HT-29 (cell line): ENCODE measurements at regions not wholly inside any gene's neighbourhood (a gene's known extent, or its start where the extent isn't known, plus 50 kb on each side); places are given as distances from the start of the nearest gene placed in this dataset.

ENCODE experiments used
- DNase-seq: peaks from one replicate; pipeline ENCODE4 v3.0.0-alpha.2; 2015; ENCODE audit warnings: low spot score

DNA sequence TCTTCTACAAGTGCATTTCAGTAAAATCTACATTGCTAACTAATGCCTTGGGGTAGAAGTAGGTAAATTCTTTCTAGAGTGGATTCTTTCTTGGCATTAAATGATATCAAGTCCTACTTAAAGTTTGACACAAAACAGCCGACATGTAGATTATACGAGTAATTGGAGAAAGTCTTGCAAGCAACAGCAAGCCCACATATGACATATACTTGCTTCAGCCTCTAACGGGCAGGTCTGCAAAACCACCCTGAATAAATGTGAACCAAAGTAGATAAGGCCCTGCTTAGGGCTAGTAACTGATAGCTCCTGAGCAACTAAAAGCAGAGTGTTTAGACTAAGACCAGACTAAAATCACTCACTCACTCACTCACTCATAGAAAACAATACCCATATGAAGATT is 203.2 kb downstream of the LTN1 start:
- no peak for DNase-seq

DNA sequence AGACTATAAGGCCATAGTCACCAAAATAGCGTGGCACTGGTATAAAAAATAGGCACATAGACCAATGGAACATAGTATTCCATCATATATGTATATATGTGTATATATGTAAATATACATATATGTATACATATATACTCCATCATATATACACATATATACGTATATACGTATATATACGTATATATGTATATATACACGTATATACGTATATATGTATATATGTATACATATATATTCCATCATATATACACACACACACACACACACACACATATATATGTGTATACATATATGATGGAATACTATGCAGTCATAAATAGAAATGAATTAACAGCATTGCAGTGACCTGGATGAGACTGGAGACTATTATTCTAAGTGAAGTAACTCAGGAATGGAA is 204.6 kb downstream of the LTN1 start:
- DNase-seq: no peak

DNA sequence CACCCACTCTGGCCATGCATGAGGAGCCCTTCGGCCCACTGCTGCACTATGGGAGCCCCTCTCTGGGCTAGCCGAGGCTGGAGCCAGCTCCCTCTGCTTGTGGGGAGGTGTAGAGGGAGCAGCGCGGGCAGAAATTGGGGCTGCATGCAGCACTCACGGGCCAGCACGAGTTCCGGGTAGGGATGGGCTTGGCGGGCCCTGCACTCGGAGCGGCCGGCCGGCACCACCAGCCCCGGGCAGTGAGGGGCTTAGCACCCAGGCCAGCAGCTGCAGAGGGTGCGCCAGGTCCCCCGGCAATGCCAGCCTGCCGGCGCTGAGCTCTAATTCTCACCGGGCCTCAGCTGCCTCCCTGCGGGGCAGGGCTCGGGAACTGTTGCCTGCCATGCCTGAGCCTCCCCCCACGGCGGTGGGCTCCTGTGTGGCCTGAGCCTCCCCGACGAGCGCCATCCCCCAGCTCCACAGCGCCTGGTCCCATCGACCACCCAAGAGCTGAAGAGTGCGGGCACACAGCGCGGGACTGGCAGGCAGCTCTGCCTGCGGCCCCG is 209.0 kb downstream of the LTN1 start:
- no peak for DNase-seq

DNA sequence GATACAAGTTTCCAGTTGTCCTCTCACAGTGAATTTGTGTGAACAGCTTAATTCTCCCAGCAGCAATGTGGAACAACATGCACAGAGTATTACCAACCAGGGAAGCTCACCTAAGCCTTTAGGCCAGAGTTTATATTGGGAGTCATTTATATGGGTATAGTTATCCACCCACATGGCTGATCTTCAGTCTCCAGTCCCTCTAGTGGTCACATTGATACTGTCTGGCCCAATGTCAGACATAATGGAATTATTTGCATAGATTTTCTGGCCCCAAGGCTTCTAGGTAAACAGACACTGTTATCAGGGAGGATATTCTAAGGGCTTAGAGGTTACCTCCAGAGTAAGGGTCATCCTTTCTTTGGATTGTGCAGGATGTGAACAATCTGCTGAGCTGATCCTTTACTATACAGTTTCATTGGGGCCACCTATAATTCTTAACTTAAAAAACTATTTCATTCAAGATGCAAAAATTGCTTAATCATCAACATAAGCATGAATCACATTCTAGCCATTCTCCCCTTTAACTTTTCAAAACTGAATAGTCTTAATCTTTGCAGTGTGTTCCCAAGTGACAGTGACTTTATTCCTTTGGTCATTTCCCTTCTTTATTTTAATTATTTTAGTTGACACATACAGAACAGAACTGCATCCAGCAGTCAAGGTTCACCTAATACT is 210.9 kb downstream of the LTN1 start:
- peak; percentile 37 for DNase-seq

DNA sequence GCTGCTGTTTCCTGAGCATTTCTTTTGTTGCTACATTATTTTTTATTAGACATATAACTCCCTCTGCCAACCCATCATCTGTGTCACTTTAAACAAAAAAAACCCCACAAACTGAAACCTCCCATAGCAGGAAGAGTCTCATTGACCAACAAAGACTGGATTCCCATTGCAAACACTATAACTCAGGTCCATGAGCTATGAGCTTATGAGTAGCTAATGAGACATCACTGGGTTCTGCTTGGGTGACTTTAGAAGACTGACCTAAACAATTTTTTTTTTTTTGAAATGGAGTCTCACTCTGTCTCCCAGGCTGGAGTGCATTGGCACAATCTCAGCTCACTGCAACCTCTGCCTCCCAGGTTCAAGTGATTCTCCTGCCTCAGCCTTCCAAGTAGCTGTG is 212.8 kb downstream of the LTN1 start:
- DNase-seq: no peak

DNA sequence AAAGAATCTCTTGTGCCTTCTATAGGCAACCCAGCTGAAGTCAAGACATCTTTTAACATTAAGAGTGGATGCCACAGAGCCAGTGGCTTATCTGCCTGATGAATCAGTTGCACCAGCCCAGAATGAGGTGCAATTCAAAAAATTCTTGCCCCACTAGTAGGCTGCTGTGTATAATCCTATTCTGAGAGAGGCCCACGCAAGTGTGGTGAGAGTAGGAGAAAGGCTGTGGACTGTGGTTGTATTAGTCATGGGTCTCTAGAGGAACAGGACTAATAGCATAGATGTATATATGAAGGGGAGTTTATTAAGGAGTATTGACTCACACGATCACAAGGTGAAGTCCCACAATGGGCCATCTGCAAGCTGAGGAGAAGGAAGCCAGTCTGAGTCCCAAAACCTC is 216.4 kb downstream of the LTN1 start:
- DNase-seq: no peak

DNA sequence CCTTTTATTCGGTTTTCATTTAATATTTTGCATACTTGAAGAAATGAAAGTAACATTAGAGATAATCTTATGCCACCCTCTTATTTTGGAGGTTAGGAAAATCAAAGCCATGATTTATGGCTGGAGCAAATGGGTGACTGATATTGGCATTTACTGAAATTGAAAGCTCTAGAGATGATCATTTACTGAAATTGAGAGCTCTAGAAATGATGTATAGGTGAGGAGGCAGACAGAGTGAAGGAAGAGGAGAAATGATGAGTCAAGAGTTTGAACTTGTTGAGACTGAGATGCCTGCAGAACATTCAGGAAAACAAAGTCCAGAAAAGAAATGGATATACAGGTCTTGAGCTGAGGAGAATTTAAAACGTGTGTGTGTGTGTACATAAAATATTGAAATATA is 217.6 kb downstream of the LTN1 start:
- no peak for DNase-seq

DNA sequence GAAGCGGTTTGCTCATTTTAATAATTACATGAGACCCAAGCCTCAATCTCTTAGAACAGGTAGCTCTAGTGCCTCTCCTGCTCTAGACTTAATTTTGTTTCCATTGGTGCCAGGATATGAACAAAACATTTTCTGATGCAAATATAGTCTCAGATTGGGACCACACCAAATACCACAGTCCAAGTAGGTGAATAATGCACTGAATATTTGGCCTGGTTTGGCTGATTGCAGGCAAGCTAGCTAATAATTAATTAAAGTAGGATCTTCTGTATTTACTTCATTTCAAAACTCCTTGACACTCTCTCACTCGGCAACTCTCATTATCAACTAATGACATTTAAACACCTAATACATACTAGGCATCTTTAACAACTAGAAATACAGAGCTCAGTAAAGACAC is 219.6 kb downstream of the LTN1 start:
- DNase-seq: no peak

DNA sequence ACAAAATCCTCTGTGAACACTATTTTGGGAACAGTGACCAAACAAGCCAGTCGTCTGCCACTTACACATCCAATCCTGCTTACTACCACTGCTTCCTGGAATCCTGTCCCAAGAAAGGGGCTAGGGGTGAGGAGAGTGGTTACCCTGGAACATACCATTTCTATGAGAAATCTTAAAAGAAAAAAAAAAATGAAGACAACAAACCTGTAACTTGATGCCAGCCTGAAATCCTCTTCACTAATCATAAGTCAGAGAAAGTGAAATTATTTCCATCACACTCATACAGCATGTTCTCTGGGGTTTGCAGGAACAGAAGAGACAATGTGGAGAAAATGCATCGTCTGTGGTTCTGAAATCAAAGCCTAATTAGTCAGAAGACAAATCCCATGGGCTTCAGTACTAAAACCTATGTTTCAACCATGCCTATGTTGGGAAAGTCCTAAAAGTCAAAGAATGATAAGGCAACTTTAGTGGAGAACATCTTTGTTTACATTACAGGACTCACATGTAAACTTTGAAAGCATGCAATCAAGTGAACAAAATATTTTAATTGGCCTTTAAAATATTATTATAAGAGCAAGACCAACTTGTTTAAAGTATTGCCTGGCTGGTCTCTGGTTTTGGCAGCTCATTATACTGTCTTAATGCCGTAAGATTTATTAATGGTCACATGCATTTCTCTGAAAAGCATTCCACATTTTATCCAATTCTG is 220.7 kb downstream of the LTN1 start:
- DNase-seq: no peak

DNA sequence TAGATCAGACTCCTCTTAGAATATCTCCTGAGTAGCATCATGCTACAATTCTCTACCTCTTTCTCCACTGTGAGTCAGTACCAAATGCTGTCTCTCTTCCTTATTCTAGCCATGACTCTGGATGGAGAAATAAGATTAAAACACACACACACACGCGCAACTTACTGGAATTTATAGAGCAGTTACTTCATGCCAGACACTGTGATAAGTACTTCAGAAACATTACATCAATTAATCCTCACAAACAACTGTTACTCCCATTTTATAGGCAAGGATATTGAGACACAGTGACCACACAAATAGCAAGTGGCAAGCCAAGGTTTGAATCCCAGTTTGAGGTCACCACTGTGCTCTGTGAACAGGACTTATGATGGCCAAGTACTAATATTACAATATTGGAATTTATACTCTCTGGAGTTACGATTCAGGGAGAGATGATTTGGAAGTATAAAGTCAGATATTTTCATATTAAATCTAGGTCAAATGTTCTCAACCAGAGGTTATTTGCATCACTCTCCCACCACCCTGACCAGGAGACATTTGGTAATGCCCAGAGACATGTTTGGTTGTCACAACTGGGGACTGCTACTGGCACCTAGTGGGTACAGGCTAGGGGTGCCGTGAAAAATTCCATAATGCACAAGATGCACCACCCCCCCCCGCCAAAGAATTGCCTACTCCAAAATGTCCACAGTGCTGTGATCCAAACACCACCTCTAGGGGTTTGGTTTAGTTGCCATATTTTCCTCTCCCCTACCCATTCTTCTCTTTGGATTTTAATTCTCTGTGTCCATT is 221.6 kb downstream of the LTN1 start:
- no peak for DNase-seq

DNA sequence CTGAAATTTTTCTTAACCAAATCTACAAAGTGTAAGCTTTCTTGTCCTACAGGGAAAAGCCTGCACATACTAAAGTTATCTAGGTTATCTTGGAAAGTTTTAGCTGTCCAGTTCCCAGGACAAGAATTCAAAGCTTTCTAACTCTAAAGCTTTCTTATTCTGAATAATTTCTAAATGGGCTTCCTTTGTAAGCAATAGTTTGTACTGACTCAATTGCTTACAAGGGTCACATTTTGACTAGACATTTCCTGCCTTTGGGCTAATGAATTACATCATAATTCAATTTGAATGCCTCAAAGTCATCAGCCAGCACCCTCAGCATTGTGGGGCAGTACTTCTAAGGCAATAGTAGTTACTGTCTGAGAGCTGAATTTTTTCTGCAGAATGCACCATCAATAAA is 223.0 kb downstream of the LTN1 start:
- DNase-seq: no peak

DNA sequence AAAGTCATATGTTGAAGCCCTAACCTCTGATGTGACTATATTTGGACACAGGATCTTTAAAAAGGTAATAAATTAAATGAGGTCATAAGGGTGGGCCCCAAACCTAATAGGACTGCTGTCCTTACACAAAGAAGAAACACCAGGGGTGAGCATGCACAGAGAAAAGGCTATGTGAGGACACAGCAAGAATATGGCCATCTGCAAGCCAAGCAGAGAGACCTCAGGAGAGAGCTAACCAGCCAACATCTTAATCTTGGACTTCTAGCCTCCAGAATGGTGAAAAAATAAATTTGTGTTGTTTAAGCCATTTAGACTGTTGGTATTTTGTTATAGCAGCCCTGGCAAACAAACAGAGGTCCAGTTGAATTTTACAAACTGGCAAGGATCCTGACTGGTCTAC is 223.9 kb downstream of the LTN1 start:
- DNase-seq: no peak

DNA sequence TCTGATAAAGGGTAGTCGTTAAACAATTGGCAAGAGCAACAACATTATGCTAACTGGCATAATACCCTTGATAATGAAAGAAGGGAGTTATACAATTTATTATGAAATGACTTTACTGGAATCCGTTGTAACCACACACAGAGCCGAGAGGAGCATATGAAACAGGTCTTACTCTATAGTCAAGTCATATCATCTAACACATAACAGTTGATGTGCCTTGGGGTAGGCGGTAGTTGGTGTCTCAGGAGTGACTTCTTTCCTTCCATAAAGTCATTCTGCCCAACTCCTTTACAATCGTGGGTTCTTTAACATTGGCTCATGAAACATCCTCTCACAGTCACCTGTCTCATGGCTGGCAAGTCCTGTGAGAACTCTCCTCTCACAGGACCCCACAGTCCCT is 225.2 kb downstream of the LTN1 start:
- no peak for DNase-seq

DNA sequence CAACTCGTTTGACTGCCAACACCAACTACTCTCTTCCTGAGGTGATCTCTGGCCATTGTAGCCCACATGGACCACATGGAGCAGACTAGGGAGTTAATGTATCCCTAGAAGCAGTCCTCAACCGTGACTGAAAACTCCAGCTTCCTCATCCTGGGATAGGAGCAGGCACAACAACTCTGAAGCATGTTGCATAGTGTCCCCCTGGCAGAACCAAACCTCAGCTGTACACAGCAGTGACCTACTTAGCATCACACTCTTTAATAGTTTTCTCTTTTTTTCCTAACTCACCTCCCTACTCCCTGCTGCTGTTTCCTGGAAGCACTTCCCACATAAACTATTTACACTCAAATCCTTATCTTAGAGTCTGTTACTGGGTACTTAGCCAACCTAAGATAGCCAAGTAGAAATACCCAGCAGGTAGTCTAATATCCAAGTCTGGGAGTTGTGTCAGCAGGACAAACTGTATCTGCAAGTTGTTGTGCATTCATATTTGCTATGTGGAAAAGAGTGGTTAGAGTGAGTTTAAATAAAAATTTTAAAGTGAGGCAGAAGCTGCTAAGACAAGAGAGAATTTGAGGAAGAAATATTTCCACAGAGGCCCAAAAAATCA is 228.8 kb downstream of the LTN1 start:
- DNase-seq: no peak

DNA sequence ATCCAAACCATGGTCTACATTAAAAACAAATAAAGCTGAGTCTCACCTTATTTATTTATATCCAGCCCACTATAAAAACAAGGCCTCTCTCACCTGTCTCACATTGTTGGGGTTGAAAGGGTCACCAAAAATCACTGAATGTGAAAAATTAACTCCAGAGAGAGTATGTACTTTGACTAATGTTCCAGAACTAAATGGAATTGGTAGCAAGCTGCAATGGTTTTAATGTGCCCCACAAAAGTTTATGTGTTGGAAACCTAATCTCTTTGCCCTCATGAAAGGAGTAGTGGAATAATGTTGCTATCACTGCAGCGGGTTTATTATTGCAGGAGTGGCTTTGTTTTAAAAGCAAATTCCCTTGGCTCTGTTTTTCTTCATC is 230.3 kb downstream of the LTN1 start:
- no peak for DNase-seq

DNA sequence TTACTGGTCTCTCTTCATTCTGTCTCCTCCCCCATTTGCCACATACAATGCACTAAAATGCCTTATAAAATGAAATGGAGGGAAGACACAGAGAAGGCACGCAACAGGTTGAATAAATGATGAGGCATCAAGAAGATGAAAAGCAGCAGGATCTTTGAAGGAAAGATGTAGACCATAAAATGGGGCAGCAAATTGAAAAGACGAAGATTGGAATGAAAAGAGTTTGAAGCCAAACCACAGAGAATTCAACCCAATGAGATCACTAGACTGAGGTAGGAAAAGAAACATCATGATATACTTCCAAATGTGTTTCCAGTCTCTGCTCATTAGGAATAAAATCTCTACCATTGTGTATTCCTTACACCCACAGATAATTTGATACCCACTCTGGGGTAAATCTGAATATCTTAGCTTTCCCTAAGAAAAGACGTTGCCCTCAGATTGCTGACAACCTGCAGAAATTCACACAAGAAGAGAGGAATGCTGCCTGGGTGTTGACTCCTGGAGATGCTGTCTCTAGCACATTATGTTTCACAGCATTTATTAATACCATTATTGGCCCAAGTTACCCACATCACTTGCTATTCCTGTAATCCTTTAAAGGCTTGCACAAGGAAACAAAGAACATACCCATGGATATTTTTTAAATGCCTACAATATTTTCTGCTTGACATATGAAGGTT is 230.9 kb downstream of the LTN1 start:
- no peak for DNase-seq

DNA sequence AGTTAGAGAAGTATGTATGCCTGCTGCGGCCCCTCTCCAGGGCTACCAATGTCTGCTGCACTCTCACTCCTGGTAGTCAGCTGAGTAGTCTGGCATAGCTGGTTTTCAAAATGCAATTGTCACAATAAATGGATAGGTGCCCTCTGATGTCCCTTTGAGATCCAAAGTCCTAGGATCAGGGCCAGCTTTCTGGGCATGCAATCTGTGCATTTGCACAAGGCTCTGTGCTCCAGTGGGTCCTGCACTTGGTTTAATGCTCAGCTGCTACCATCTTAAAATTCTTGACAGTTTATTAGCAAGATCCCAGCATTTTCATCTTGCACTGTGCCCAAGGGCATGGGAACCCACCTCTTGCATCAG is 233.8 kb downstream of the LTN1 start:
- no peak for DNase-seq

DNA sequence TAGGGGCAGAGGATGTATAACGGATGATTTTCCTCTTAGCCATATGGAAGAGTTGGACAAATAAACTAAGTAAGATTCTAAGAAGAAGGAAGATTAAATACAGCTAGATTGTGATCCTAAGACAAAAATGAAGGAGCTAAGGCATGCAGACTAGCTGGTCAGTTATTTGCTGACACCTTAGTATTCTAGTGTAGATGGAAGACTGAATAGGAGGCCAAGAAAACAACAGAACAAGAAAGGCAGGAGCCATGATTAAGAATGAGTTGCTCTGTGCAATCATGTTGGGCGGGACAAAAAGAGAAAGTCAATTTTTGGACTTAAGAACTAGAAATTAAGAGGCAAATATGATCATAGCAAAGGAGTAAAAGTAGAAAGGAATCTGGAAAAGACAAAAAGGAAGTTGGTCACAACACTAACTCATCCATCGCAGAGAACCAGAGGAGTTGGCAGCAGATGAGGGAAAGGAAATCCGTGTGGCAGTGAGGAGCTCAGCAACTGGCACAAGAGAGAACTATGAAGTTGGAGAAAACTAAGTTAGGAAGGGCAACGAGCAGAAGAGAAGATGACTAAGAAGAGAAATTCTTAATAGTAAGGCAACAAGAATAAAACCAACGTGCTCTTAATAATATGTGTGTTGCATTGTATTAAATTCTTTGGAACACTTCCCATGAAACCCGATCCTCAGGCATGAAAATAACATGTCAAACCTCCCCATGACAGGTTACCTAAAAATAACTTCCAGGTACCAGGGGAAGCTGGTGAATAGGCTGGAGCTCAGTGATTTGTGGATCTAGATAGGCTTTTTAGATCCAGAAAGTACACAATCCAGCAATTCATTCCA is 234.4 kb downstream of the LTN1 start:
- no peak for DNase-seq

DNA sequence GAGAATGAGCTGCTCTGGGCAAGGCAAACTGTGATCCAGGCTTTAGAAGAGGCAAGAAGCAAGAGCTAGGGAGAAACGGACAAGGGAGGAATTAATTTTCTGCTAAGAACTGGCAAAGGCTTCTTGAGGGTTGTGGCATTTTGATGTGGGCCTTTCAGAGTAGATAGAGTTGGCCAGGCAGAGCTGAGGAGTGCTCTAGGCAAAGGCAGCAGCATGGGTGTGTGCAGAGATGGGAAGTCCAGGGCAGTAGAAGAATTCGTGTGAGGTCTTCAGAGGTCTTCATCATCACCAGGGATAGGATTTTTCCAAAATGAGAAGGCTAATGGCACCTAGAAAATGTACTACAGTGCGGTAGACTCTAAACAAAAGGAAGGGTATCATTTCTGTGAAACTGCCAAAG is 237.8 kb downstream of the LTN1 start:
- DNase-seq: no peak

DNA sequence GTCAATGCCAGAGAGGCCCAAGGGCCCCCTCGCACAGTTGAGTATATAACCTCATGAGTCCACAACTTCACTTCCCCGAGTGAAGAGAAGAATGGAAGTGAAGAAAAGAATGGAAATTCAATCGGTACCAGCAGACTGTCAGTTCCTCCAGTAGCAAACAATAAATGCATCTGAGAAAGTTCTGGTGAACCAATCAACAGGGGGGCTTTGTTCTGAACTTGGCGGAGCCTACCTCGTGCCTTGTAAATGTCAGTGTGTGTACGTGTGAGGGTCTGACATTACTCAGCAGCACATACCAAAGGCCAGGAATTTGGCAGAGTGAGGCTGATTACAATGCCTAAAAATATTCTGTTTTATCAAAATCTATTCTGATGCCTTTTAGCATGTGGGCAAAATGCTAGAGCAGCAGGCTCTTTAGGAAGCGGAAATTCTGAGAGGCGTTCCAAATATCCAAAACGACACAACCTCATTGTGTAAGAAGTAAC is 238.5 kb downstream of the LTN1 start:
- DNase-seq: no peak

DNA sequence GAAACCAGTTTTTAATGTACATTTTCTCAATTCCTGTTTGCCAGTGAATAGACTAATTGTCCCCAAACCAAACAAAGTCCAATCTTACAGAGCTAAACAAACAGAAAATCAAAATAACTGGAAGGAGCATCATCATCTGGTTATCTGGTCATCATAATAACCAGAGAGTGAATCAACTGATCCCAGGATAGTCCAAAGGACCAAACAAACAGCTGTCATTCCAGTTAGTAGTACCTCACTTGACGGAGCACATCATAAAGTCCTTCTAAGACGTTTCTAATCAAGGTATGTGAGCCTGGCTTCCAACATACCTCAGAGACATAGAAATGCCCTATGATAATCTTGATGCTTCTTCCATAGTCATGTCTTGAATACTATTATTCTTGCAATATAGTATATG is 240.5 kb downstream of the LTN1 start:
- no peak for DNase-seq
